ENCODE measurements at regions not wholly inside any gene's neighbourhood (a gene's known extent, or its start where the extent isn't known, plus 50 kb on each side); places are given as distances from the start of the nearest gene placed in this dataset.

DNA sequence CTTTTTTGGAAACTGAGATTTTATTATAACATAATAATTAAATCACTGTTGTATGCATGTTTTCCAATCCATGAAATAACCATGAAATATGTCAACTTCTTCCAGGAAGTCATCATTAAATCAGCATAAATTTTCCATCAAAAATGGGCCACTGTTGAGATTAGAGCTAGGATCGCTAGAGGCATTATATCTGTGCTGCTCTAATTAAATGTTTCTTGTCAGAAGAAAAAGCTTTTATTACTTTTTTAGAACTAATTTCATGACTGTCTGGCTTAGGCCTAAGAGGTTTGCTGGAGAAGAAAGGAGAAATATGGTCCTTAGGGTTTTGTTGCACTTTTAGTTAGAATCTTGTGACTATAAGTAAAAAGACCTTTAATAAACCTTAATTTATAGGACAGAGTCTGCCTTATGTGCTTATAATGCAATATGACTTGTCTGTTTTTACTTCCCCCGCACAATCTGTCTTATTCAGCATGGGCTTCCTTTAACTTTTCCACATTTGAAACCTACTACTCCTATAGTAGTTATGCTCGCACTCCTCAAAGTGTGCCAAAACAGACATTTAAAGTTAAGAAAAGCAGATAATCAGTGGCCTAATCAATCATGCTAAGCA is 363.4 kb upstream of the GCFC2 start:
- Histone ChIP-seq H4K20me1 (ENCODE audit: insufficient read depth, low read length) (no peaks in the 10 kb centered on the region), H3K27ac (ENCODE audit: low read depth, low read length) (no peak overlapping the region), H3K79me2 (ENCODE audit: insufficient read depth, low read length) (no peaks in the 10 kb centered on the region), H3K4me3 (ENCODE audit: insufficient read depth, low read length) (no peak overlapping the region), H3K9me3 (ENCODE audit: low read depth, low read length) (no peaks in the 10 kb centered on the region), H3K4me1 (ENCODE audit: insufficient read depth, low read length) (no peaks in the 10 kb centered on the region), H3K36me3 (ENCODE audit: insufficient read depth, low read length) (no peaks in the 10 kb centered on the region), H3K4me2 (ENCODE audit: insufficient read depth, low read length) (no peak overlapping the region), H3K27me3 (ENCODE audit: insufficient read depth, low read length) (no peaks in the 10 kb centered on the region), H2AFZ (ENCODE audit: low read length) (no peak overlapping the region)
- no peak for DNase-seq (ENCODE audit: insufficient read length, low spot score, missing footprints)
- TF ChIP-seq, protein P1, sequence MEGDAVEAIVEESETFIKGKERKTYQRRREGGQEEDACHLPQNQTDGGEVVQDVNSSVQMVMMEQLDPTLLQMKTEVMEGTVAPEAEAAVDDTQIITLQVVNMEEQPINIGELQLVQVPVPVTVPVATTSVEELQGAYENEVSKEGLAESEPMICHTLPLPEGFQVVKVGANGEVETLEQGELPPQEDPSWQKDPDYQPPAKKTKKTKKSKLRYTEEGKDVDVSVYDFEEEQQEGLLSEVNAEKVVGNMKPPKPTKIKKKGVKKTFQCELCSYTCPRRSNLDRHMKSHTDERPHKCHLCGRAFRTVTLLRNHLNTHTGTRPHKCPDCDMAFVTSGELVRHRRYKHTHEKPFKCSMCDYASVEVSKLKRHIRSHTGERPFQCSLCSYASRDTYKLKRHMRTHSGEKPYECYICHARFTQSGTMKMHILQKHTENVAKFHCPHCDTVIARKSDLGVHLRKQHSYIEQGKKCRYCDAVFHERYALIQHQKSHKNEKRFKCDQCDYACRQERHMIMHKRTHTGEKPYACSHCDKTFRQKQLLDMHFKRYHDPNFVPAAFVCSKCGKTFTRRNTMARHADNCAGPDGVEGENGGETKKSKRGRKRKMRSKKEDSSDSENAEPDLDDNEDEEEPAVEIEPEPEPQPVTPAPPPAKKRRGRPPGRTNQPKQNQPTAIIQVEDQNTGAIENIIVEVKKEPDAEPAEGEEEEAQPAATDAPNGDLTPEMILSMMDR (IDR thresholded peaks at IDR 0.05; ENCODE audit: extremely low read depth, low read depth, low read length): no peak

DNA sequence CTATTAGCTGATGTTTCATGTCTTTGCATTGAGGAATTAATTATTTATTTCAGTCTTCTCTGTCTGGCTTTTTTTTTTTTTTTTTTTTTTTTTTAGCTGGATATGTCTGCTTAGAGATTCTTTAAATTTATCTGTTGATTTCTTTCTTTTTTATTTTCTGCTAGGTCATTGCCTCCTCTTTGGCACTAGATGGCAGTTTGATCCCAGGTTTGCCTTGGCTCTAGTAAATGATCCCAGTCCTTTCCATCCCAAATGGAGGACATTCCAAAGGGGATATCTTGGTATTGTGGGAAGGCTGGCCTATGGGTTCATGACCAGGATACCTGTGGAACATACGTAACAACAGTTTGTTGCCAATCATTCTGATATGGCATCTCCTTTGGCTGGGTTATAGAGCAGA is 339.5 kb upstream of the GCFC2 start:
- TF ChIP-seq, protein P1 (IDR thresholded peaks at IDR 0.05; ENCODE audit: extremely low read depth, low read depth, low read length): no peak

DNA sequence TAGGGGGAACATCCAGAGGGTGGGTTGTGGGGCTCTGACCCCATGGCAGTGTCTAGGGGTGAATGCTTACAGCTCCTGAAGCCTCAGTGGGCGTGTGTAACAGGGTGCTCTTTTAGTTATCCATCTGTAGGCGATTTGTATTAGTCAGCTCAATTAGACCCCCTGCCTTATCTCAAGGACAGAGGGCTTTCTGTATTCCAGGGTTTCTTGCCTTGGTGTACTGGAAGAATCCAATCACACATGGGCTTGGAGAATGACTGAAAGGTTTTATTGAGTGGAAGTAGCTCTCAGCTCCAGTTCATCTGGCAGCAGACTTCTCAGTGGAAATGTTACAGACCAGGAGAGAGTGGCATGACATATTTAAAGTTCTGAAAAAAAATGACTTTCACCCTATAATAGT is 334.0 kb upstream of the GCFC2 start:
- no peak overlapping the region for H3K27ac ChIP-seq (ENCODE audit: low read depth, low read length)
- no peaks in the 10 kb centered on the region for H4K20me1 ChIP-seq (ENCODE audit: insufficient read depth, low read length)
- DNase-seq (ENCODE audit: insufficient read length, low spot score, missing footprints): no peak
- TF ChIP-seq, protein P1 (IDR thresholded peaks at IDR 0.05; ENCODE audit: extremely low read depth, low read depth, low read length): no peak
- H3K4me2 ChIP-seq (ENCODE audit: insufficient read depth, low read length): no peak overlapping the region
- no peak overlapping the region for H2AFZ ChIP-seq (ENCODE audit: low read length)
- H3K79me2 ChIP-seq (ENCODE audit: insufficient read depth, low read length): no peaks in the 10 kb centered on the region
- H3K9me3 ChIP-seq (ENCODE audit: low read depth, low read length): no peaks in the 10 kb centered on the region
- no peaks in the 10 kb centered on the region for H3K4me1 ChIP-seq (ENCODE audit: insufficient read depth, low read length)
- no peaks in the 10 kb centered on the region for H3K27me3 ChIP-seq (ENCODE audit: insufficient read depth, low read length)
- H3K36me3 ChIP-seq (ENCODE audit: insufficient read depth, low read length): no peaks in the 10 kb centered on the region
- H3K4me3 ChIP-seq (ENCODE audit: insufficient read depth, low read length): no peak overlapping the region

More for the DNA sequence above, 339.5 kb upstream of the GCFC2 start:
- no peak for DNase-seq (ENCODE audit: insufficient read length, low spot score, missing footprints)
- Histone ChIP-seq H4K20me1 (ENCODE audit: insufficient read depth, low read length) (no peaks in the 10 kb centered on the region), H3K4me2 (ENCODE audit: insufficient read depth, low read length) (no peak overlapping the region), H3K4me1 (ENCODE audit: insufficient read depth, low read length) (no peaks in the 10 kb centered on the region), H3K79me2 (ENCODE audit: insufficient read depth, low read length) (no peaks in the 10 kb centered on the region), H3K4me3 (ENCODE audit: insufficient read depth, low read length) (no peak overlapping the region), H3K9me3 (ENCODE audit: low read depth, low read length) (no peaks in the 10 kb centered on the region), H2AFZ (ENCODE audit: low read length) (no peak overlapping the region), H3K36me3 (ENCODE audit: insufficient read depth, low read length) (no peaks in the 10 kb centered on the region), H3K27ac (ENCODE audit: low read depth, low read length) (no peak overlapping the region), H3K27me3 (ENCODE audit: insufficient read depth, low read length) (no peaks in the 10 kb centered on the region)

DNA sequence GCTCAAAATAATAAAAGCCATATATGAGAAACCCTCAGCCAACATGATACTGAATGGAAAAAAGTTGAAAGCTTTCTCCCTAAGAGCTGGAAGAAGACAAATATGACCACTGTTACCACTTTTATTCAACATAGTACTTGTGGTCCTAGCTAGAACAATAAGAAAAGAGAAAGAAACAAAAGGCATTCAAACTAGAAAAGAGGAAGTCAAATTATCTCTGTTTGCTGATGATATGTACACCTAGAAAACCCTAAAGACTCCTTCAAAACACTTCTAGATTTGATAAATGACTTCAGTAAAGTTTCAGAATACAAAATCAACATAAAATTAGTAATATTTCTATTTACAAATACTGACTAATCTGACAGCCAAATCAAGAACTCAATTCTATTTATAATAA is 328.8 kb upstream of the GCFC2 start:
- Histone ChIP-seq H3K27ac (ENCODE audit: low read depth, low read length) (no peak overlapping the region), H4K20me1 (ENCODE audit: insufficient read depth, low read length) (no peaks in the 10 kb centered on the region), H3K4me1 (ENCODE audit: insufficient read depth, low read length) (no peaks in the 10 kb centered on the region), H3K36me3 (ENCODE audit: insufficient read depth, low read length) (no peaks in the 10 kb centered on the region), H3K4me2 (ENCODE audit: insufficient read depth, low read length) (no peak overlapping the region), H3K4me3 (ENCODE audit: insufficient read depth, low read length) (no peak overlapping the region), H3K27me3 (ENCODE audit: insufficient read depth, low read length) (no peaks in the 10 kb centered on the region), H3K79me2 (ENCODE audit: insufficient read depth, low read length) (no peaks in the 10 kb centered on the region), H2AFZ (ENCODE audit: low read length) (no peak overlapping the region), H3K9me3 (ENCODE audit: low read depth, low read length) (peaks cover 2% of the 10 kb centered on the region)
- no peak for DNase-seq (ENCODE audit: insufficient read length, low spot score, missing footprints)
- TF ChIP-seq, protein P1 (IDR thresholded peaks at IDR 0.05; ENCODE audit: extremely low read depth, low read depth, low read length): no peak
